ENCODE measurements at regions not wholly inside any gene's neighbourhood (a gene's known extent, or its start where the extent isn't known, plus 50 kb on each side); places are given as distances from the start of the nearest gene placed in this dataset.

- Histone ChIP-seq H3T11ph (ENCODE audit: low read length) (no peak overlapping the region), H4K20me1 (ENCODE audit: control insufficient read depth, insufficient read depth, insufficient read length) (no peaks in the 10 kb centered on the region), H4K8ac (replicated peaks; ENCODE audit: insufficient read length, low read depth, low read length) (no peak overlapping the region), H3K56ac (ENCODE audit: insufficient read length, low read depth, low read length) (no peak overlapping the region), H2BK15ac (ENCODE audit: low read depth, low read length) (no peak overlapping the region), H4K5ac (ENCODE audit: insufficient read length, low read depth, low read length) (no peak overlapping the region), H3K4me1 (ENCODE audit: insufficient read depth, low read length) (no peaks in the 10 kb centered on the region), H2BK20ac (ENCODE audit: low read depth, low read length, poor library complexity, severe bottlenecking) (no peak overlapping the region), H2AFZ (ENCODE audit: low read length) (no peak overlapping the region), H3K23ac (ENCODE audit: insufficient read length, low read depth, low read length) (no peak overlapping the region), H3K79me2 (ENCODE audit: insufficient read depth, low read length) (no peaks in the 10 kb centered on the region), H3K18ac (ENCODE audit: insufficient read length, low read depth, low read length) (no peak overlapping the region), H3K79me1 (ENCODE audit: insufficient read depth, low read depth, low read length, poor library complexity, severe bottlenecking) (no peaks in the 10 kb centered on the region), H2AK5ac (ENCODE audit: insufficient read length, low read length) (no peak overlapping the region), H2BK12ac (ENCODE audit: insufficient read length, low read depth, low read length) (no peak overlapping the region), H3K27ac (ENCODE audit: insufficient read length, low read depth, low read length) (no peak overlapping the region), H2BK5ac (ENCODE audit: insufficient read length, low read length) (no peak overlapping the region), H3K14ac (ENCODE audit: insufficient read depth, low read length) (no peak overlapping the region), H3K27me3 (ENCODE audit: insufficient read depth, low read length) (no peaks in the 10 kb centered on the region), H4K91ac (ENCODE audit: insufficient read length, low read depth, low read length) (no peak overlapping the region), H2BK120ac (ENCODE audit: low read depth, low read length, poor library complexity, severe bottlenecking) (no peak overlapping the region), H3K9me3 (ENCODE audit: control insufficient read depth, low read depth, low read length) (no peaks in the 10 kb centered on the region), H3K9ac (ENCODE audit: extremely low read depth, insufficient read length, low read length) (no peak overlapping the region), H3K4ac (ENCODE audit: low read depth, low read length) (no peak overlapping the region), H3K4me2 (ENCODE audit: insufficient read depth, insufficient read length, low read length) (no peak overlapping the region), H3K23me2 (ENCODE audit: insufficient read length, low read depth, low read length, poor library complexity, severe bottlenecking) (no peaks in the 10 kb centered on the region)
- no peak for DNase-seq
- no peak for TF ChIP-seq CTCF (conservative IDR thresholded peaks at IDR 0.05)
- Mint-ChIP-seq H3K36me3 (ENCODE audit: insufficient read depth in 1 of 3, low read depth in 3 of 3) (no peaks in the 10 kb centered on the region), H3K27me3 (ENCODE audit: low read depth) (no peaks in the 10 kb centered on the region), H3K4me3 (no peak overlapping the region), H3K9me3 (no peaks in the 10 kb centered on the region), H3K4me1 (no peaks in the 10 kb centered on the region), H3K27ac (no peak overlapping the region)
- no CpG with 5 or more reads among the region's 2 CpGs for WGBS (ENCODE audit: extremely low coverage, insufficient read length, low lambda C conversion rate)
These were observed 258.0 kb upstream of the ZSWIM2 start for GRCh38 chr2:187107001-187107400.
